ENCODE measurements at regions not wholly inside any gene's neighbourhood (a gene's known extent, or its start where the extent isn't known, plus 50 kb on each side); places are given as distances from the start of the nearest gene placed in this dataset.

DNA sequence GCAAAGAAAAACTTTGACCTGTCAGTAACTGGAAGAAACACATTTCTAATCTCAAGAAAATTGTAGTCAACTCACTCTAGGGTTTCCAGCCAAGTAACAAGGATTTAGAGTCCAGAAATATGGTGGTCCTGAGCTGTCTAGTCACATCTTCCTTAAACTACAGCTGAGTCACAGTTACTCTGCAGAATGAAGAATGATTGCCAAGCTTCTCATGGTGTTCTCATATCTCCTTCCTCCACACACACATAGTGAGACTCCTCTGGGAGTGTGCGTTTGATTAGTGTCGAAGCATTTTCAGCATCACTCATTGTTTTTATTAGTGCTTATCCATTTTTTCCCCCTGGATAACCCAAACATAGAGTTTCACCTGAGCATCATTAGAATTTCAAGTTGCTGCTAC is 93.1 kb upstream of the CXCL12 start:
- no peak for DNase-seq

DNA sequence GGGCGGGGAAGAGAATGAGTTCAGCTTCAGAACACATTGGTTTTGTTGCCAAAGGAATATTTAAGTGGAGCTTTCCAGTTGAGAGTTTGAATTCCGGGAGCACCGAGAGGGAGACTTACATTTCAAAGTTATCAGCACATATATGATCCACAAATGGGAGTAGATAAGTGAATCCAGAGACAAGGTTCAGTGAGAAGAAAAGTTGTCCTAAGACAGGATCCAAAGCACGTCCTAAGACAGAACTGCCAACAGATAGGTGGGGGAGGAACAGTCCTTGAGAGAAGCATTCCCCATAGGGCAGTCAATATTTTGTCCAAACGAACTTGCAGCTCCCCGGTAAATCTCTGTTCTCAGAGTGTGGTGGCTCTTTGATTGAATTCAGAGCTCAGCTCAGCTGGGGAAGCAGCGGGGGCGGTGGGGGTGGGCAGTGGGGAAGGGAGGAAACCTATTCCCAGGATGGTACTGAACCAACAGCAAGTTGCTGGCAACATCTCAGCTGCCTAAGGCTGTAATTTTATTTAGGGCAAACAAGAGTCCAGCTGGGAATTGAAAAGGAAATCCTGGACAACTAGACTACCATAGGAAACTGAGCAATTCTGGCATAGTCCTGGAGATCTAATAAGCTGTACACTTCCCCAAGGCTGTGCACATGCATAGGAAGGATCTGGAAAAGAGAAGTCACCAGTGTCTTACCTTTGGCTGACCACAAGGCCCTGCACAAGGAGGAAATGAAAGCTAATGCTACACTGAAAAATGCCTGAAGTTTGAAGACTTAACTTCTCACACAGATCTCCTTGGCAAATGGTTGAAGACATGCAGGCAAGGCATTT is 94.2 kb upstream of the CXCL12 start:
- DNase-seq = no peak

DNA sequence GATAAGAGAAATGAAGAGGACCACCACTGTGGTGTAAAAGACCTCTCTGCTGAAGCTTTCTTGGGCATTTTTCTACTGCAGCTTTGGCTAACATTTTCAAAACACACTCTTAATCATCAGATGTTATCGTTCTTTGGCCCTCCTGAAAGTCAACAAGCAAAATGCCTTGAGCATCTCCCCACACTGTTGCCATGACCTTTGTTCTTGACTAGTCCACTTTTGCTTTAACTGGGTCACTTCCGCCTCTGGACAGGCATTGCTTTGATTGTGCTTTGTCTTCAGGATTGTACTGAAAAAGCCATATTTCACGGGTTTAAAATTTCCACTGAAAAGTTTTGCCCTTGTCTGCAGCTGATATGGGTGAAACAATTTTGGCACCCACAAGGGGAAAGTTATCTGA is 107.8 kb upstream of the CXCL12 start:
- no peak for DNase-seq

DNA sequence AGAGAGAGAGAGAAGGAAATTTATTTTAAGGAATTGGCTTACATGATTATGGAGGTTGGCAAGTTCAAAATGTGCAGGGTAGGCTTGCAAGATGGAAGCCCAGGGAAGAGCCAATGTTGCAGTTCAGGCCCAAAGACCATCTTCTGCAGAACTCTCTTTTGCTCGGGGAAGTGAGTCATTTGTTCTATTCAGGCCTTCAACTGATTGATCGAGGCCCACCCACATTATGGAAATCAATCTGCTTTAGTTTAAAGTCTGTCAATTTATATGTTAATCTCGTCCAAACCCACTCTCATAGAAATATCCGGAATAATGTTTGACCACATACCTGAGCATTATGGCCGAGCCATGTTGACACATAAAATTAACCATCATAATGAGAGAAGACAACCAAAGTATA is 113.3 kb upstream of the CXCL12 start:
- no peak for DNase-seq

DNA sequence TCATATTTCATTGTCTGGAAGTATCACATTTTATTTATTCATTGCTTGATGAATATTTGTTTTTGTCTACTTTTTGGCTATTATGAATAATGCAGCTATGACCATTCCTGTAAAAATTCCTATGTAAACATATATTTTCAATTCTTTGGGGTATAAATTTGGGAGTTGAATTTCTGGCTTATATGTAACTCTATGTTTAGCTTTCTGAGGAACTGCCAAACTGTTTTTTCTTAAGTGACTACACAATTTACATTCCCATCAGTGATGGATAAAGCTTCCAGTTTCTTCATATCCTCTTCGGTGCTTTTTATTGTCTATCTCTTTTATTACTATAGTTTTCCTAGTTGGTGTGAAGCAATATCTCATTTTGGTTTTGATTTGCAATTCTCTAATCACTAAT is 115.6 kb upstream of the CXCL12 start:
- no peak for DNase-seq

DNA sequence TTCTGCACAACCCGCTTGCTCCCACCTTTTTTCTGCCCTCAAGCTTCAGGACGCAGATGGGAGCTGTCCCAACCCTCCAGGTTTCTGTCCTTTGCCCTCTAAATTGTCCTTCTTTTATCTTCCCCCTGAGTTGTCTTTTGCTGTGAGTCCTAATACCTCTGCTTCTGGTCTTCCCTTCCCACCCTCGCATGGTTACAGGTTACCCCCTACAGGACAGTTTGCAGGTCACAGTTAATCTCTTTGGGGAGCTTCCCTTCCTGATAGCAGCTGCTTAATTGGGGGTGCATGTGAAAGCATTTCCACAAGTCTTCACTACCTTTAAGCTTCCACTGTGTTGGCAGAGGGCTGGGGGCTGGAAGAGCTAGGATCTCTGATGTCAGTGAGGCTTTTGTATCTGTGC is 121.5 kb upstream of the CXCL12 start:
- DNase-seq = no peak

DNA sequence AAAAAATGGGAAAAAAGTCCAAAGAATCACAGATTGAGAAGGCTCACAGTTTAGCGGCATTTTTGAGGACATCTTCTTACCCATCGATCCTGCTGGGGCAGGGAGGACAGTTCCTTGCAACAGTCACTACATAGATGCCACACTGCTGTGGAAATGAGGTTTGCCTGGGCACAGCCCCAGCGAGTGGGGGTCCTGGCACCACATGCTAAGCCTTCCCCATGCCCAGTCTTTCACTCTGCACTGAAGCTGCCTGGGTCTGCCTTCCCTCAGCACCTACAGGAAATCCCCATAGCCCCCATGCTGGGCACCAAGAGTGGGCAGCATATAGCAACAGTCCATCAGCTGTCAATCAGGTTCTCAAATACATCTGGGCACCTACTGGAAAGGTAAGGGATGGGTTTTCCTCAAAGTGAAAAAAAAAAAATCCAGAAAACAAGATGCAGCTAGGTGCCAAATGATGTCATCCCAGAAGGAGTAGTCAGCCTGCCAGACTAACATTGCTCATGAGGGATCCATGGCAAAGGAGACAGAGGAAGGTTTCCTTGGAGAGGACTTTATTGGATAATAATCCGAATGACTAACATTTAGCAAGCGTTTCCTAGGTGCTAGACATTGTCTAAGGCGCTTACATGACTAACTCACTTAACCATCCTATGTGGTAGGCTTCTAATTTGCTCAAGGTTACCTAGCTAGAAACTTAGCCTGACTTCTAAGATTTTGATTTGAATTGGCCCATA is 125.7 kb upstream of the CXCL12 start:
- DNase-seq = no peak

DNA sequence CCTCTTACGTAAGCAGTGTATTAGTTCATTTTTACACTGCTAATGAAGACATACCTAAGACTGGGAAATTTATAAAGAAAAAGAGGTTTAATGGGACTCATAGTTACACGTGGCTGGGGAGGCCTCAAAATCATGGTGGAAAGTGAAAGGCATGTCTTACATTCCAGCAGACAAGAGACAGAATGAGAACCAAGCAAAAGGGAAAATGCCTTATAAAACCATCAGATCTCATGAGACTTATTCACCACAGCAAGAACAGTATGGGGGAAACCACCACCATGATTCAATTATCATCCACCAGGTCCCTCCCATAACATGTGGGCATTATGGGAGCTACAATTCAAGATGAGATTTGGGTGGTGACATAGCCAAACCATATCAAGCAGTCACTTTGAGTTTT is 126.3 kb upstream of the CXCL12 start:
- no peak for DNase-seq

DNA sequence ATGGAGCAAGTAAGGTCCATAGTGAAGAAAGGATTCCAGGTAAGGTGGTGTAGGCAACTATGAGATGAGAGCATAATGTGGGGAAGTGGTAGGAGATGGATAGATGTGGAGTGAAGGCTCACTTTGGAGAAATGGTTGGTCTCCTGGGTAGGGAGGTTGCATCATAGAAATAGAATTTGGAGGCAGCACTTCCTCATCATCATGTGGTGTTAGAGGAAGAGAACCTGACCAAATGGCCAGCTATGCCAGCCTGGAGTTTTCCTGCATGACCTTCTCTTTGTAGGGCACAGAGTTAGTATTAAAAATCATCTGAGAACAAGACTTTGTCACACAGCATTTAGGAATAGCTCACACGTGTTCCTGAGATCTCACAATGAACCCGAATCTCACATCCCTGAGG is 126.7 kb upstream of the CXCL12 start:
- DNase-seq = no peak

DNA sequence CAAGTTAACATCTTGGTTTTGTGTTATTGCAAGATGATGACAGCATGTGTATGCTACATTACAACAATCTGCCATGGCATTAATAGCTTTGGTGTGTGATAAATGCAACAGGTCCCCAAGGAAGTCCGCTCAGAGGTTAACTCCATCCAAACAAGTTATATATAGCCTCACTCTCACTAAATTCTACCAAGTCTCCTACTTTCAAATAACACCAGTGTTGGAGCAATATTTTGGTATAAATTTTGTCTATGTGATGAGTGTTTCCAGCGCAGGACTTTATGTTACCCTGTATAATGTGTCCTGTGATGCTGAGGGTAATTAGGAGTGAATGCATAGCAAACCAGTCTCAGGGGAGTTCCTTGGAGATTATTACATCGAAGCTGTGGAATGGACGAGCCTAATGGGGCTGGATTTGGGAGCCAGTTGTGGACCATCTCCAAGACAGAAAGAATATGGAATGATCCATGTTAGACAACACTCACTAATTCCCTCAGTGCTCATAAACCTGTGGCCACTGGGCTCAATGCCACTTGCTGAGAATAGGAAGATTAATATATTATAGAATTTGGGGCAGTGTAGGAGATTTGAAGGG is 127.6 kb upstream of the CXCL12 start:
- no peak for DNase-seq

DNA sequence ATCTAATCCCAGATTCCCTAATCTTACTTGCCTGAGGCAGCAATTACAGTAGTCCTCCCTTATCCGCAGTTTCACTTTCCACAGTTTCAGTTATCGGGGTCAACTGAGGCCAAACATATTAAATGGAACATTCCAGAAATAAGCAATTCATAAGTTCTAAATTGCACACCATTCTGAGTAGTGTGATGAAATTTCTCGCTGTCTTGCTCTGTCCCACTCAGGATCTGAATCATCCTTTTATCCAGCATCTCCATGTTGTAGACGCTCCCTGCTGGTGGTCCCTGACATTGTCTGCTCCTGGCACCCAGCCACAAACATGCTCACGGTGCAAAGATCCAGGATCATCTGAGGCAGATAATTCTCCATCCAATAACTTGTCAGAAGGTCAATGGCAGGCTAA is 128.7 kb upstream of the CXCL12 start:
- DNase-seq = no peak

DNA sequence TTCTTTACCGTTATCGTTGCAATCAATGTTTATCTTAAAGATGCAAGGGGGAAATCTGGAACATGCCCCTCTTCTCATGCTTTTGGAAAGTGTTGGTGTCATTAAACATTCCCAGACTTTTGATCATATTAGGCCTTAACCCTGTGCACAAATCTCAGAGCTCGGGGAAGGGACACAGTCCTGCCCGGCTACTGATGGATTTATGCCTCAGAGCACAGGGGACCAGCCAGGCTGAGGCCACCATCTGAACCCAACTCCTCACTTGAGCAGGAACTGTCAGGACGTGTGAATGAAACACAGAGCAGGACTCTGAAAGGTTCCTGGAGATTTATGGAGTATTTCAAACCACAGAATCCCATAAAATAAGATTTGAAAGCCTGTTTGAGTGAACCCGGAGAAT is 132.0 kb upstream of the CXCL12 start:
- DNase-seq = no peak

DNA sequence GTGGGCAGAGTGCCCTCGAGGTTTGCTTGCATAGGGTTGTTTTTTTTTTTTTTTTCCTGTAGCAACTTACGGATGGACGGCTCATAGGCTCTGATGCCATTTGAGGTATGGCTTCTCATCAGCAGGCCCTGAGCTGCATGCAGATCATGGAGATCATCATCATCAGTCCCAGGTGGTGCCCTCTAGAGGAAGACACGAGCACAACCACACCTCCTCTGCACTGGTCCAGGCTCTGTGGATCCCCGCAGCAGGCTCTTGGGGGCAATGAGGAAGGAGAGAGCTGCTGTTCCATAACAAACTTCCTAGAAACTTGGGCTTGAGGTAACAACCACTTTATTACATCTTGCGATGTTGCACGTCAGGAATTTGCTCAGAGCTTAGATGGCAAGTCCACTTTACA is 132.7 kb upstream of the CXCL12 start:
- DNase-seq = no peak

DNA sequence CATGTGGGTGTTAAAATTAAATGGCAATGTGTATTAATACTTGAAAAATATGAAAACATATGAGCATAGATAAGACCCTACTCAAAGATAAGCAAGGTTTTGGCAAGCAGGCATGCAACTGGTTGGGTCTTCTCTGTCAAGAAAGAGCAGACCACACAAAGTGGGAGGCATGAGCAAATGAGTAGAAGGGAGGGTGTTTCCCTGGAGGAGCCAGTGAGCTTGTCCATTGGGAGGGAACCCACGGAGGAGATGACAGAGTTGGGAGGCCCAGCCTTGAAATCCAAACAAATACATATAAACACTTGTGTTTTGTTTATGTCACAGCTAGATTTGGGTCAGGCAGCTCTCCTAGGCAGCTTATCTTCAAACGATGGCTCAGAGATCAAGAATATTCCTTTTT is 134.5 kb upstream of the CXCL12 start:
- DNase-seq = no peak

DNA sequence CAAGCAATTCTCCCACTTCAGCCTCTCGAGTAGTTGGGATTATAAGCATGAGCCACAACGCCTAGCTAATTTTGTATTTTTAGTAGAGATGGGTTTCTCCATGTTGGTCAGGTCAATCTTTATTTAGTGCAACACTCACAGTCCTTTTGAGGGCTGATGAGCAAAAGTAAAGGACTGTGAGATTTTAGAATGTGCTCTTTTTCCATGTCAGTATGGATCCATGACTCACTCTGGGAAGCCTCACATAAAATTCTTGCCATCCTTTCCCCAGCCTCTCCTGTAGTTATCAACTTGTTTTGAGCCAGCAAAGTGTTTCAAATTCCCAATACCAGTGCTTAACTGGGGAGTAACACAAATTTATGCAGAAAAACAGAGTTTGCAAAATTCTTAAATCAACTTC is 135.8 kb upstream of the CXCL12 start:
- no peak for DNase-seq

DNA sequence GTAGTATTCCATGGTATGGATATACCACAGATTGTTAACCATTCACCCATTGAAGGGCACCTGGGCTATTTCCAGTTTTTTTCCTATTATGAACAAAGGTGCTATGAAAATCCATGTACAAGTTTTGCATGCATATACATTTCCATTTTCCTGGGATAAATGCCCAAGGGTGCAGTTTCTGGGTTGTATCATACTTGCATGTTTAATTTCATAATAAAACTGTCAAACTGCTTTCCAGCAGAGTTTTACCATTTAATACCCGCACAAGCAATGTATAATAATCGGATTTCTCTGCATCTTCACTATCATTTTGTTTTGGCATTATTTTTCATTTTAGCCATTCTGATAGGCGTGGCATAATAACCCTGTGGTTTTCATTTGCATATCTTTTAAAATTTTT is 154.3 kb upstream of the CXCL12 start:
- DNase-seq = no peak

DNA sequence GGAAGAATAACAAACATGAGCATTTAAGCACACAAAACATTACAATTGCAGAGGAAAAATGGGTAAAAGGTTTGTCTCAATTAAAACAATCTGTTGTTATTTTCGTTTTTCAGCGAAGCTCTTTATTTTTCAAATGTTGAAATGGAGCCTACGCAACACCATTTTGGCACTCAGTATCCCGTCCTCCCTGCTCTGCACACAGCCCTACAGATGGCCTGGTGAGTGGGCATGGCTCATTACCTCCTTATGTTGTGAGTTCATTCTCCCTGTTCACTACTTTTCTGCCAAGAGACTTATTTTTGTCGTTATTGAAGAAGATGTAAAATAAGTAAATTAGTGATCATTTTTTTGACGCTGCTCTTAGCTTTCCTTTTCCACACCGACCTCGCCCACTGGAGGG is 167.8 kb upstream of the CXCL12 start:
- no peak for DNase-seq

DNA sequence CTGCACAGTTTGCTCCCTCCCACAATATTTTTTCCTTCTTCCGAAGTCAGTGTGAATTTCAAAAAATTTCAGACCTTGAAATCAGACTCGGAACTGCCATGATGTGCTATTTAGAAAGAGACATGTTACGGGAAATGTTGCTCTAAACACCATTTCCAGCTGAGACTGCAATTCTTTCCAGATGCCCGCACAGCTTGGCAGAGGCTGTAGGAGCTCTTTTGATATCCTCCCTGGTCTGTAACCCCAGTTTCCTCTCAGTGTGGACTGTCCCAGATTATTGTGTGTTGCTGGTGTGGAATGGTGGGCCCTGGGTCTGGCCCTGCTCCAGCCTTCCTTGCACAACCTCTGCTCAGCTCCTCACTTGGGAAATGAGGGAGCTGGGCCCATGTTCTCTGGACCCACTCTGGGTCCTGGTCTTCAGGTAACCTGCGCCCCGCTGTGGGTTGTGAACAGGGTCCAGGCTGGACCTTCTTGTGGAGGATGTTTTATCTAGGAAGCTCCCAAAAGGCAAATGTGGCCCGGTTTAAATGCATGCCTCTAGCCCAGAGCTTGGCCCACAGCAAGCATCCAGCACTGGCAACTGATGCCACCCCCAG is 172.8 kb upstream of the CXCL12 start:
- no peak for DNase-seq

DNA sequence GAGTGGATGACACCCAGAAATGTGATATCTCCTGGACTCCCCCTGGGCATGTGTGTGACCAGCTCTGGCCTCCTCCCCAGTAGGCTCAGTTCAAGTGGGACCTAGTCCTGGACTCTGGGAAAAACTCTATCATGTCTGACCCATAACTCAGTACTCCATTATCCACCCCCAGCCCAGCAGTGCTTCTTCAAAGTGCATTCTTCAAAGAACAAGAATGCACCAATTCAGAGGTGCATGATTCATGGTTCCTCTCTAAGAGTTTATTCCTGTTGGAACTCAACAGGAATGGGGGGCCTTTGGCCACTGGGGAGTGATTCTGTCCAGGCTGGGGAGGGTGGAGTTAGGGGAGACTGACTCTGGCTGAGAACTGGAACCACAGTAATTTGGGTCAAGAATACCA is 173.6 kb upstream of the CXCL12 start:
- DNase-seq = no peak

DNA sequence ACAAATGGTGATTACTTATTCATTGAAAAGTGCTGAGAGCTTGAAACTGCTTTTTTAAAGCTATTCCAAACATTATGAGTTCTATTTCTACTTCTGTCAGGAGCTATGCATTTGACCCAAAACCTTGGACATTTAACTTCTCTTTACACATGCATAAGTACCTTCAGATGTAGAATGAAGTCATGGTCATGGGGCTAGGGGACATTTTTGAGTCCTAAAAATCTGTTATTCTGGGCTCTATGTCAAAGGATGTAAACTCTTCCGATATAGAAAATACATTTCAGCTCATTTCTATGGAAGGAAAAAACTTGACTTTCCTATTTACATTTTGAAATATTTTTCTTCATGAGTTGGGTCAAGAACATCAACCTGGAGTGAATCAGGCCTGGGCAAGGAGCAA is 179.5 kb upstream of the CXCL12 start:
- DNase-seq = no peak

DNA sequence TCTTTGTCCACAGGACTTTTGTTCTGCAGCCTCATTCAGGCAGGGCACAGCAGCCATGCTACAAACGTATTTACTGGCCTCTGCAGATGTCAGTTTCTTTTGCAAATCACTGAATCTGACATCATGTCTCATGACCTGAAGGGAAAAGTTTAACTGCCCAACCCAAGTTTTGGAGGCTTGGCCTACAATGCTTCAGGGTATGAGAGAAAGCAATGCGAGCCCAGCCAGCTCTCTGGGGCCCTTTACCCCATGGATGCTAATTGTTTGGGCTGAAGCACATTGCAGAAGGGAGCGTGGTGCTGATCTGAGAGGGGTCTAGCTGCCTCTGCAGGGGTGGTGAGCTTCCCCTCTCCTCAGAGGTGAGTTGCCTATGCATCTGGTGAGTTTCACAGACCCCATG is 179.9 kb upstream of the CXCL12 start:
- DNase-seq = no peak

DNA sequence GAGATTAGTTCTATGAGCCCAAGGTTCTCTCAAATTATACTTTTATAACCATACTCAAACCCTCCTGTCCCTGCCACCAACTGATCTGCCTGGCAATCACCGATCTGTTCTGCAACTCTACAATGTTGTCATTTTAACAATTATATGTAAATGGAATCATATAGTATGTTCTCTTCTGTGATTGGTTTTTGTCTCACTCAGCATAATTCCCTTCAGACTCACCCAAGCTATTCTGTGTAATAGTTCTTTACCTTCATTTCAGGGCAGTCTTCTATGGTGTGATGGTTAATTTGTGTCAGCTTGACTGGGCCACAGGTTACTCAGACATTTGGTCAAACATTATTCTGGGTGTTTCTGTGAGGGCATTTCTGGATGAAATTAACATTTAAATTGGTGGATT is 181.9 kb upstream of the CXCL12 start:
- no peak for DNase-seq

DNA sequence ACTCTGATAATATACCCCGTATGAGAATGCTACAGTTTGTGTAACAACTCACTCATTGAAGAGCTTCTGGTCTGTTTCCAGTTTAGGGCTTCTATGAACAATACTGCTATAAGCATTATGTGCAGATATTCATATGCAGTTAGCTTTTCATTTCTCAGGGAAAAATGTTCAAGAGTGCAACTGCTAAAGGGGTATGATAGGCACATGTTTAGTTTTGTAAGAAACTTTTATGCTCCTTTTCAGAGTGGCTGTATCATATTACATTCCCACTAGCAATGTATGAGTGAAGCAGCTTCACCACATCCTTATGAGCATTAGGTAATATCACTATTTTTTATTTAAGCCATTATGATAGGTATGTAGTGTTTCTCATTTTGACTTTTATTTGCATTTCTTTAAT is 182.6 kb upstream of the CXCL12 start:
- no peak for DNase-seq

Measured in NCI-H510A (cell line).